Panc1 (cell line): ENCODE measurements at regions not wholly inside any gene's neighbourhood (a gene's known extent, or its start where the extent isn't known, plus 50 kb on each side); places are given as distances from the start of the nearest gene placed in this dataset.

ENCODE experiments used
- ATAC-seq: fragments of 200-7000 bp; cut with Tn5 transposase; 2 replicates; pipeline ENCODE4 v1.9.1; 2020; ENCODE audit warnings: mild to moderate bottlenecking, moderate library complexity
- BruUV-seq: library from RNA; stranded (reverse); fragments of 400-500 nt; replicated peaks from 2 replicates; lab custom pipeline; 2021; lab: Mats Ljungman, UMichigan
- CTCF ChIA-PET: fragments of 300-600 bp; sonication (Branson Sonifier 250); formaldehyde crosslinking; loops from one replicate; lab custom pipeline; 2022; ENCODE audit warnings: antibody characterized with exemption; lab: Charles Lee
- POLR2A ChIA-PET: fragments of 300-600 bp; sonication (Branson Sonifier 250); formaldehyde crosslinking; loops from one replicate; lab custom pipeline; 2022; ENCODE audit warnings: antibody characterized with exemption; lab: Charles Lee
- DNase-seq: peaks from one replicate; pipeline ENCODE4 v3.0.0-alpha.2; 2010; ENCODE audit warnings: low read depth, low spot score
- H3K27ac ChIP-seq: 2 replicates; pipeline ENCODE4 v1.5.1; 2011; ENCODE audit warnings: mild to moderate bottlenecking, low read length, inconsistent platforms
- H3K27me3 ChIP-seq: fragments of 200-500 bp; sonication (Bioruptor generic); 2 replicates; pipeline ENCODE4 v1.6.0; 2014; ENCODE audit warnings: low read length, inconsistent platforms; ENCODE audit not compliant: control insufficient read depth, insufficient read depth
- H3K36me3 ChIP-seq: fragments of 200-500 bp; sonication (Bioruptor generic); 2 replicates; pipeline ENCODE4 v1.5.1; 2014; ENCODE audit warnings: inconsistent platforms, mild to moderate bottlenecking, low read length, moderate library complexity; ENCODE audit not compliant: control insufficient read depth, insufficient read depth
- H3K4me1 ChIP-seq: 2 replicates; pipeline ENCODE4 v1.5.1; 2011; ENCODE audit warnings: inconsistent platforms, mild to moderate bottlenecking, low read length, moderate library complexity; ENCODE audit not compliant: control insufficient read depth, insufficient read depth
- H3K4me3 ChIP-seq, 2 experiments: 2 replicates each; pipeline ENCODE4 v1.5.1; 2011 to 2012; ENCODE audit warnings: low read depth in 2 of 2, low read length in 2 of 2, mild to moderate bottlenecking in 2 of 2, inconsistent platforms in 1 of 2, moderate library complexity in 1 of 2
- H3K9me3 ChIP-seq: fragments of 200-500 bp; sonication (Bioruptor generic); 2 replicates; pipeline ENCODE4 v1.5.1; 2014; ENCODE audit warnings: low read depth, mild to moderate bottlenecking, inconsistent platforms, low read length, moderate library complexity; ENCODE audit not compliant: control insufficient read depth, insufficient read depth
- POLR2AphosphoS5 ChIP-seq: IDR thresholded peaks from 2 replicates; pipeline ENCODE4 v1.6.1; 2012; ENCODE audit warnings: mild to moderate bottlenecking, low read depth, low read length, moderate library complexity
- REST ChIP-seq, 2 experiments: IDR thresholded peaks; 2 replicates each; pipeline ENCODE4 v1.6.1; 2011 to 2012; ENCODE audit warnings: low read depth in 2 of 2, control low read depth in 1 of 2, low read length in 1 of 2, mild to moderate bottlenecking in 1 of 2, moderate library complexity in 1 of 2; ENCODE audit not compliant: insufficient read depth in 1 of 2
- SIN3A ChIP-seq: IDR thresholded peaks from 2 replicates; pipeline ENCODE4 v1.6.1; 2012; ENCODE audit warnings: low read depth, mild to moderate bottlenecking, low read length, moderate library complexity, borderline replicate concordance; ENCODE audit not compliant: insufficient read depth
- TCF7L2 ChIP-seq: IDR thresholded peaks from 2 replicates; pipeline ENCODE4 v1.6.1; 2011; ENCODE audit warnings: mild to moderate bottlenecking, low read depth, low read length, inconsistent platforms
- in situ Hi-C: cut with HindIII; loops from 2 replicates; pipeline ENCODE4 v1.10.0; 2016; ENCODE audit warnings: low sequenced_read_pairs, low pct_unique_long_range_greater_than_20kb
- intact Hi-C: fragments of 100-400 bp; cut with micrococcal nuclease; formaldehyde crosslinking; loops from one replicate; pipeline ENCODE4 v1.10.0; 2022; ENCODE audit not compliant: unreplicated experiment
- TF ChIP-seq, protein P1 (sequence below): fragments of 450-650 bp; IDR thresholded peaks from 2 replicates; pipeline ENCODE4 v1.5.1; 2017; ENCODE audit warnings: mild to moderate bottlenecking

DNA sequence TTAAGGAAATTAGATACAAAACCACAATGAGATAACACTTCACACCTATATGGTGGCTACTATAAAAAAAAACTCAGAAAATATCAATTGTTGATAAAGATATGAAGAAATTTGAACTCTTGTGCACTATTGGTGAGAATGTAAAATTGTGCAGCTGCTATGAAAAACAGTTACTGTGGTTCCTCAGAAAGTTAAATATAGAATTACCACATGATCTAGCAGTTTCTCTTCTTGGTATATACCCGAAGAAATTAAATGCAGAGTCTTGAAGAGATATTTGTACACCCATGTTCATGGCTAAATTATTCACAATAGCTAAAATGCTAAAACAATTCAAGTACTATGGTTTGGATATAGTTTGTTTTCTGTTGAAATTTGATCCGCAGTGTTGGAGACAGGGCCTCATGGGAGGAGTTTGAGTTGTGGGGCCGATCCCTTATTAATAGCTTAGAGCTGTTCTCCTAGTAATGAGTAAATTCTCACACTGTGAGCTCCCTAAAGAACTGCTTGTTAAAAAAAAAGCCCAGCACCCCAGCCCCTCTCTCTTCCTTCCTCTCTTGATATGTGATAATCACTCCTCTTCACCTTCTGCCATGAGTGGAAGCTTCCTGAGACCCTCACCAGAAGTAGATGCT lies 1412.1 kb downstream of the PLA2G4A start:
- POLR2A ChIA-PET, result no interaction called here
- TF ChIP-seq, protein P1, sequence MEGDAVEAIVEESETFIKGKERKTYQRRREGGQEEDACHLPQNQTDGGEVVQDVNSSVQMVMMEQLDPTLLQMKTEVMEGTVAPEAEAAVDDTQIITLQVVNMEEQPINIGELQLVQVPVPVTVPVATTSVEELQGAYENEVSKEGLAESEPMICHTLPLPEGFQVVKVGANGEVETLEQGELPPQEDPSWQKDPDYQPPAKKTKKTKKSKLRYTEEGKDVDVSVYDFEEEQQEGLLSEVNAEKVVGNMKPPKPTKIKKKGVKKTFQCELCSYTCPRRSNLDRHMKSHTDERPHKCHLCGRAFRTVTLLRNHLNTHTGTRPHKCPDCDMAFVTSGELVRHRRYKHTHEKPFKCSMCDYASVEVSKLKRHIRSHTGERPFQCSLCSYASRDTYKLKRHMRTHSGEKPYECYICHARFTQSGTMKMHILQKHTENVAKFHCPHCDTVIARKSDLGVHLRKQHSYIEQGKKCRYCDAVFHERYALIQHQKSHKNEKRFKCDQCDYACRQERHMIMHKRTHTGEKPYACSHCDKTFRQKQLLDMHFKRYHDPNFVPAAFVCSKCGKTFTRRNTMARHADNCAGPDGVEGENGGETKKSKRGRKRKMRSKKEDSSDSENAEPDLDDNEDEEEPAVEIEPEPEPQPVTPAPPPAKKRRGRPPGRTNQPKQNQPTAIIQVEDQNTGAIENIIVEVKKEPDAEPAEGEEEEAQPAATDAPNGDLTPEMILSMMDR, result no peak
- TF ChIP-seq REST (IDR thresholded peaks at IDR 0.05; ENCODE audit: insufficient read depth in 1 of 2, low read depth in 2 of 2, low read length in 1 of 2) (no peak), TCF7L2 (no peak), POLR2AphosphoS5 (no peak), SIN3A (no peak)
- no TSS peak for BruUV-seq
- H3K36me3 ChIP-seq, result no peaks in the 10 kb centered on the region
- intact Hi-C loops, result no loop called here
- no peak for DNase-seq
- no peaks in the 10 kb centered on the region; the same call in 1 of the 2 replicates for H3K9me3 ChIP-seq
- H3K4me3 ChIP-seq, result no peak overlapping the region
- no peaks in the 10 kb centered on the region for H3K27me3 ChIP-seq
- CTCF ChIA-PET, result no interaction called here
- H3K4me1 ChIP-seq, result peaks cover 3% of the 10 kb centered on the region; the same call in 1 of the 2 replicates
- in situ Hi-C loops, result no loop called here
- no peak for ATAC-seq
- H3K27ac ChIP-seq, result no peak overlapping the region

DNA sequence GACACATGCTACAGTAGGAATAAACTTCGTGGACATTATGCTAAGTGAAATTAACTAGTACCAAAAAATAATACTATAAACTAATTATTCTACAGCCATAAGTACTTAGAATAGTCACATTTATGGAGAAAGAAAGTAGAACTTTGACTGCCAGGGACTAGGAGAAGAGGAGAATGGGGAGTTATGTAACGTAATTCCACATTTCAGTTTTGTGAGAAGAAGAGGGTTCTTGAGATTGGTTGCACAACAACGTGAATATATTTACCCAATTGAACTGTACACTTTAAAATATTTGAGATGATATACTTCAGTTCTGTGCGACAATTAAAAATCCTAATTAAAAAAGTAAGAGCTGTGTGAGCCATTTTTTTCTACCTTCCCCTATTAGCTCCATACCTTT lies 1412.9 kb downstream of the PLA2G4A start:
- in situ Hi-C loops, result no loop called here
- TF ChIP-seq, protein P1, result no peak
- no peak for TF ChIP-seq REST (IDR thresholded peaks at IDR 0.05; ENCODE audit: insufficient read depth in 1 of 2, low read depth in 2 of 2, low read length in 1 of 2)
- TF ChIP-seq SIN3A, result no peak
- no peak for TF ChIP-seq TCF7L2
- no peak for TF ChIP-seq POLR2AphosphoS5
- H3K27ac ChIP-seq, result no peak overlapping the region
- no peaks in the 10 kb centered on the region for H3K9me3 ChIP-seq
- no peak for DNase-seq
- peaks cover 3% of the 10 kb centered on the region; the same call in 1 of the 2 replicates for H3K4me1 ChIP-seq
- no peak overlapping the region for H3K4me3 ChIP-seq
- POLR2A ChIA-PET, result no interaction called here
- CTCF ChIA-PET, result no interaction called here
- intact Hi-C loops, result no loop called here
- no peaks in the 10 kb centered on the region for H3K36me3 ChIP-seq
- no peaks in the 10 kb centered on the region for H3K27me3 ChIP-seq
- no TSS peak for BruUV-seq
- ATAC-seq, result no peak
